HCT116 (cell line): ENCODE measurements at regions not wholly inside any gene's neighbourhood (a gene's known extent, or its start where the extent isn't known, plus 50 kb on each side); places are given as distances from the start of the nearest gene placed in this dataset.

Source experiments
- EZH2phosphoT487 ChIP-seq: fragments of 200-600 bp; IDR thresholded peaks from 2 replicates; pipeline ENCODE4 v1.6.1; 2018; ENCODE audit warnings: antibody characterized with exemption, borderline replicate concordance
- TF ChIP-seq, protein P1 (sequence below): IDR thresholded peaks from 2 replicates; pipeline ENCODE4 v1.6.1; 2012
- TF ChIP-seq, protein P2 (sequence below), 3 experiments: fragments of 200-600 bp in 1 of 3; sonication (generic) in 1 of 3; IDR thresholded peaks in 2 of 3; conservative IDR thresholded peaks in 1 of 3; 2 replicates each; pipeline ENCODE4 v1.5.1; 2012 to 2017; ENCODE audit warnings: low read depth in 2 of 3, low read length in 2 of 3, antibody characterized with exemption in 1 of 3, borderline replicate concordance in 1 of 3, control low read depth in 1 of 3, mild to moderate bottlenecking in 1 of 3, mixed read lengths in 1 of 3, mixed run types in 1 of 3, moderate library complexity in 1 of 3; ENCODE audit not compliant: insufficient read depth in 1 of 3

DNA sequence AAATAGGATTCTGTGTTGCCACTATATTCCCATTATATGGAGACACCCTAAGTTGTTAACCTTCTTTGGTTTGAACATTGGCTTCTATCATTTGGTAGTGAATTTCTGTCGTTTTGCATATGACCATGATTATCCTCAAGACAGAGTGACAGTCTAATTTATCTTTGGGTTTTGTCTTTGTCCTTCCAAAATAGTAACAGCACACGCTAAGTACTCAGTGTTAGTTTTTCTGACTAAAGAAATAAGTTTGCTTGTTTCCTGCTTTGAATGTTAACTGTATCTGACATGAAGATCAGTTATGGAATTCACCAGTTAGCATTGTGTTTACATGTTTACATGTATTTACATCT lies 352.5 kb upstream of the GRM7 start:
- TF ChIP-seq, protein P1, sequence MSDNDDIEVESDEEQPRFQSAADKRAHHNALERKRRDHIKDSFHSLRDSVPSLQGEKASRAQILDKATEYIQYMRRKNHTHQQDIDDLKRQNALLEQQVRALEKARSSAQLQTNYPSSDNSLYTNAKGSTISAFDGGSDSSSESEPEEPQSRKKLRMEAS = no peak
- TF ChIP-seq, protein P2, sequence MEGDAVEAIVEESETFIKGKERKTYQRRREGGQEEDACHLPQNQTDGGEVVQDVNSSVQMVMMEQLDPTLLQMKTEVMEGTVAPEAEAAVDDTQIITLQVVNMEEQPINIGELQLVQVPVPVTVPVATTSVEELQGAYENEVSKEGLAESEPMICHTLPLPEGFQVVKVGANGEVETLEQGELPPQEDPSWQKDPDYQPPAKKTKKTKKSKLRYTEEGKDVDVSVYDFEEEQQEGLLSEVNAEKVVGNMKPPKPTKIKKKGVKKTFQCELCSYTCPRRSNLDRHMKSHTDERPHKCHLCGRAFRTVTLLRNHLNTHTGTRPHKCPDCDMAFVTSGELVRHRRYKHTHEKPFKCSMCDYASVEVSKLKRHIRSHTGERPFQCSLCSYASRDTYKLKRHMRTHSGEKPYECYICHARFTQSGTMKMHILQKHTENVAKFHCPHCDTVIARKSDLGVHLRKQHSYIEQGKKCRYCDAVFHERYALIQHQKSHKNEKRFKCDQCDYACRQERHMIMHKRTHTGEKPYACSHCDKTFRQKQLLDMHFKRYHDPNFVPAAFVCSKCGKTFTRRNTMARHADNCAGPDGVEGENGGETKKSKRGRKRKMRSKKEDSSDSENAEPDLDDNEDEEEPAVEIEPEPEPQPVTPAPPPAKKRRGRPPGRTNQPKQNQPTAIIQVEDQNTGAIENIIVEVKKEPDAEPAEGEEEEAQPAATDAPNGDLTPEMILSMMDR (IDR thresholded peaks at IDR 0.05 in 2 of 3, conservative IDR thresholded peaks at IDR 0.05 in 1 of 3; ENCODE audit: borderline replicate concordance in 1 of 3, insufficient read depth in 1 of 3, low read depth in 2 of 3, low read length in 2 of 3) = no peak
- no peak for TF ChIP-seq EZH2phosphoT487
